MM.1S (cell line): ENCODE measurements at regions not wholly inside any gene's neighbourhood (a gene's known extent, or its start where the extent isn't known, plus 50 kb on each side); places are given as distances from the start of the nearest gene placed in this dataset.

Source experiments
- DNase-seq: peaks from one replicate; pipeline ENCODE4 v3.0.0-alpha.2; 2015
- H2AFZ ChIP-seq: fragments of 300-600 bp; sonication (generic); 2 replicates; pipeline ENCODE4 v1.6.0; 2016; ENCODE audit warnings: antibody characterized with exemption, low read length
- H3F3A ChIP-seq: fragments of 300-600 bp; sonication (generic); 2 replicates; pipeline ENCODE4 v1.6.1; 2016; ENCODE audit warnings: mild to moderate bottlenecking, antibody characterized with exemption, low read length, moderate library complexity, mixed read lengths; ENCODE audit not compliant: insufficient read depth
- H3K27ac ChIP-seq: fragments of 300-600 bp; sonication (generic); 2 replicates; pipeline ENCODE4 v1.5.1; 2016; ENCODE audit warnings: mild to moderate bottlenecking, low read length
- H3K27me3 ChIP-seq: fragments of 300-600 bp; sonication (generic); replicated peaks from 2 replicates; pipeline ENCODE4 v1.6.0; 2016; ENCODE audit warnings: low read length; ENCODE audit not compliant: insufficient read depth
- H3K36me3 ChIP-seq: fragments of 300-600 bp; sonication (generic); replicated peaks from 2 replicates; pipeline ENCODE4 v1.6.1; 2016; ENCODE audit warnings: mild to moderate bottlenecking, low read length, mixed read lengths; ENCODE audit not compliant: insufficient read depth
- H3K4me1 ChIP-seq: fragments of 300-600 bp; sonication (generic); 2 replicates; pipeline ENCODE4 v1.6.1; 2016; ENCODE audit warnings: low read length, mixed read lengths
- H3K4me2 ChIP-seq: fragments of 300-600 bp; sonication (generic); 2 replicates; pipeline ENCODE4 v1.6.0; 2016; ENCODE audit warnings: low read depth, low read length
- H3K4me3 ChIP-seq: fragments of 300-600 bp; sonication (generic); 2 replicates; pipeline ENCODE4 v1.5.1; 2016; ENCODE audit warnings: low read length, mixed read lengths
- H3K79me2 ChIP-seq: fragments of 300-600 bp; sonication (generic); 2 replicates; pipeline ENCODE4 v1.6.1; 2016; ENCODE audit warnings: mixed run types, low read length, mixed read lengths
- H3K9ac ChIP-seq: fragments of 300-600 bp; sonication (generic); 2 replicates; pipeline ENCODE4 v1.6.1; 2016; ENCODE audit warnings: low read length, mixed read lengths
- H3K9me2 ChIP-seq: fragments of 300-600 bp; sonication (generic); replicated peaks from 2 replicates; pipeline ENCODE4 v1.6.1; 2016; ENCODE audit warnings: mild to moderate bottlenecking, low read length, mixed read lengths; ENCODE audit not compliant: insufficient read depth
- H3K9me3 ChIP-seq: fragments of 300-600 bp; sonication (generic); replicated peaks from 2 replicates; pipeline ENCODE4 v1.6.1; 2016; ENCODE audit warnings: mild to moderate bottlenecking, low read length, mixed read lengths; ENCODE audit not compliant: insufficient read depth
- H4K20me1 ChIP-seq: fragments of 300-600 bp; sonication (generic); 2 replicates; pipeline ENCODE4 v1.6.1; 2016; ENCODE audit warnings: mild to moderate bottlenecking, low read length, moderate library complexity, mixed read lengths; ENCODE audit not compliant: insufficient read depth
- CTCF ChIP-seq: fragments of 300-600 bp; sonication (generic); IDR thresholded peaks from 2 replicates; pipeline ENCODE4 v1.5.1; 2016; ENCODE audit warnings: antibody characterized with exemption, low read length, mixed read lengths
- EZH2 ChIP-seq: fragments of 300-600 bp; sonication (generic); optimal IDR thresholded peaks from 2 replicates; pipeline ENCODE3; 2017; ENCODE audit warnings: low read depth, mild to moderate bottlenecking, antibody characterized with exemption, low read length, mixed read lengths
- EZH2phosphoT487 ChIP-seq: fragments of 300-600 bp; sonication (generic); IDR thresholded peaks from 2 replicates; pipeline ENCODE4 v1.6.1; 2018; ENCODE audit warnings: antibody characterized with exemption, low read length

- Histone ChIP-seq H3F3A (no peaks in the 10 kb centered on the region), H3K9ac (no peak overlapping the region), H3K27me3 (no peaks in the 10 kb centered on the region), H3K4me1 (no peaks in the 10 kb centered on the region), H3K9me2 (no peaks in the 10 kb centered on the region), H4K20me1 (no peaks in the 10 kb centered on the region), H3K36me3 (no peaks in the 10 kb centered on the region), H3K79me2 (no peaks in the 10 kb centered on the region), H3K4me3 (no peak overlapping the region), H3K9me3 (no peaks in the 10 kb centered on the region), H2AFZ (no peak overlapping the region), H3K27ac (no peak overlapping the region), H3K4me2 (no peak overlapping the region)
- DNase-seq: no peak
- TF ChIP-seq CTCF: no peak
Measured at GRCh38 chr1:96931136-96931535, 209.6 kb downstream of the PTBP2 start.

DNA sequence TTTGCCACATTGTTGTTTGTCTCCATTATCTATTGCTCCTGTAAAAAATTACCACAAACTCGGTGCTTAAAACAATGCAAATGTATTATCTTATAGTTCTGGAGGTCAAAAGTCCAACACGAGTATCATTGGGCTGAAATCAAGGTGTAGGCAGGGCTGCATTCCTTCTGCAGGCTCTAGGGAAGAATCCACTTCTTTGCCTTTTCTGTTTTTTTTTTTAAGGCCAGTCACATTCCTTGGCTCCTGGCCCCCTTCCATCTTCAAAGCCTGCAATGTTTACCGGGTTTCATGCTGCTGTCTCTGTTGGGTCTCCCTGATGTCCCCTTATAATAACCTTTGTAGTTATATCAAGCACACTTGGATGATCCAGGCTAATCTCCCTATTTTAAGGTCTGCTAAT, 212.7 kb downstream of the PTBP2 start:
- Histone ChIP-seq H3K4me1 (no peaks in the 10 kb centered on the region), H3K9me2 (no peaks in the 10 kb centered on the region), H3K36me3 (no peaks in the 10 kb centered on the region), H3K27me3 (no peaks in the 10 kb centered on the region), H3K4me2 (no peak overlapping the region), H2AFZ (no peak overlapping the region), H4K20me1 (no peaks in the 10 kb centered on the region), H3K79me2 (no peaks in the 10 kb centered on the region), H3K27ac (no peak overlapping the region), H3F3A (no peaks in the 10 kb centered on the region), H3K9me3 (no peaks in the 10 kb centered on the region), H3K4me3 (no peak overlapping the region), H3K9ac (no peak overlapping the region)
- no peak for DNase-seq
- no peak for TF ChIP-seq CTCF
- TF ChIP-seq EZH2phosphoT487: no peak
- no peak for TF ChIP-seq EZH2

DNA sequence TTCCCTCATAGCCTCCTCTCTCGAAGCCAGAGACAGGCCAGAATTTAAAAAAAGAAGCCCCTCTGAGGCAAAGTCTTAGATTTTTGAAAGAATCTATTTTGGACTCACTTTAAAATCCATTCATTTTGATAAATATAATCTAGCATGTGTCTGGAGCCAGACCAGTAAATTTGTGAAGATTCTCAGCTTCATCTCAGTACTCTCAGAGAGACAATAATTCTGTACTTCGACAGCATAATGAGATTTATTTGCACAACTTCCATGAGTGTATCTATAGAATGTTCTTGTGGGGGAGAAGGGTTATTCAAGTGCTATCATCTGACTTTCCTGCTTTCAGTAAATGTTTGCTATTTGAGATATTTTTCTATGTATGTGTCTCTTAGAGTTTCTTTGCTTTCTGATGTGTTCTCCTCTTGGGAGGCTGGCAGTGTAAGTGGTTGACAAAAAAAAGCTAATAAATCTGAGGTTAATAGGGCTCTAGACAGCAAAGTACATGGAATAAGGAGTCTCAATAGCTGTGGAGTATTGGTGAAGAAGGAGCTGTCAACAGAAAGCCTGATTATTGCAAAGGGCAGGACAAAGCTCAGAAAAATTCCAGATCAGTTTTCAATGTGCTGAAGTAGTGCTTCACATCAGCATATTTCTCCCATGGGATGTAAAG, 223.0 kb downstream of the PTBP2 start:
- Histone ChIP-seq H3K79me2 (no peaks in the 10 kb centered on the region), H4K20me1 (no peaks in the 10 kb centered on the region), H3K9ac (no peak overlapping the region), H3F3A (no peaks in the 10 kb centered on the region), H3K36me3 (no peaks in the 10 kb centered on the region), H3K9me2 (no peaks in the 10 kb centered on the region), H3K4me1 (no peaks in the 10 kb centered on the region), H3K4me3 (no peak overlapping the region), H3K27me3 (no peaks in the 10 kb centered on the region), H3K4me2 (no peak overlapping the region), H3K27ac (no peak overlapping the region), H2AFZ (no peak overlapping the region), H3K9me3 (no peaks in the 10 kb centered on the region)
- no peak for DNase-seq
- TF ChIP-seq EZH2phosphoT487: no peak
- no peak for TF ChIP-seq CTCF
